HL-60 (cell line): ENCODE measurements at regions not wholly inside any gene's neighbourhood (a gene's known extent, or its start where the extent isn't known, plus 50 kb on each side); places are given as distances from the start of the nearest gene placed in this dataset.
A peak's percentile ranks its signal among the peaks of the same experiment; 100 is the strongest.

ENCODE experiments used
- DNase-seq, 2 experiments: peaks; one replicate each; pipeline ENCODE4 v3.0.0-alpha.2; 2010 to 2020; ENCODE audit warnings: low read depth in 1 of 2, low spot score in 1 of 2
- H3K27ac ChIP-seq: fragments of 250-450 bp; sonication (Bioruptor Pico); replicated peaks from 2 replicates; pipeline ENCODE4 v1.5.1; 2020; ENCODE audit warnings: mild to moderate bottlenecking, moderate library complexity
- H3K27me3 ChIP-seq: fragments of 250-450 bp; sonication (Bioruptor Pico); 2 replicates; pipeline ENCODE4 v1.5.1; 2021; ENCODE audit warnings: mild to moderate bottlenecking, moderate library complexity; ENCODE audit not compliant: insufficient read depth, poor library complexity, severe bottlenecking
- H3K4me3 ChIP-seq: replicated peaks from 2 replicates; pipeline ENCODE4 v1.5.1; 2011; ENCODE audit warnings: mild to moderate bottlenecking, control low read depth, low read length; ENCODE audit not compliant: insufficient read depth
- GABPA ChIP-seq: IDR thresholded peaks from 2 replicates; pipeline ENCODE4 v1.6.1; 2012; ENCODE audit warnings: low read depth
- POLR2AphosphoS5 ChIP-seq: IDR thresholded peaks from 2 replicates; pipeline ENCODE4 v1.6.1; 2012; ENCODE audit warnings: low read depth
- REST ChIP-seq: IDR thresholded peaks from 2 replicates; pipeline ENCODE4 v1.6.1; 2012; ENCODE audit warnings: low read depth; ENCODE audit not compliant: insufficient replicate concordance
- SPI1 ChIP-seq: IDR thresholded peaks from 2 replicates; pipeline ENCODE4 v1.6.1; 2012; ENCODE audit warnings: low read depth, mild to moderate bottlenecking, borderline replicate concordance
- TF ChIP-seq, protein P1 (sequence below): IDR thresholded peaks from one replicate; pipeline ENCODE4 v1.5.1; 2011; ENCODE audit warnings: low read length, control low read depth, inconsistent platforms; ENCODE audit not compliant: insufficient read depth

DNA sequence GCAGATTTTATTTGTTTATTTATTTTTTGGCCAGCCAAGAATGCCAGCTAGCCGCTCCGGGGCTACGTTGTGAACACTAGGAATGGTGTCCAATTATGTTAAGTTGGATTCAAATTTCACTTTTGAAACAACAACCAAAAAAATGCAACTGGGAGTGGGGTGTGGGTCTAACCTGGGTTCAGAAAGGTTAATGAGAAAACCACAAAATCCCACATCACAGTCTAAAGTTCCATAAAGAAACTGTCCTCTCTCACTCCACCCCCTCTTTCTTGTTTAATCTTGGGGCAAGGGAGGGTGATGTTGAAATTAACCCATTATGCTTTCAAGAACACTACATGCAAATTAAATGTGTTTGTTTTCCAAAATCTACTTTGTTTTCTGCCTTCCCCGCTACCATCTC lies 77.2 kb downstream of the LINC00237 start:
- DNase-seq, result no peak
- TF ChIP-seq SPI1 (no peak), REST (no peak), POLR2AphosphoS5 (no peak), GABPA (no peak)
- TF ChIP-seq, protein P1, sequence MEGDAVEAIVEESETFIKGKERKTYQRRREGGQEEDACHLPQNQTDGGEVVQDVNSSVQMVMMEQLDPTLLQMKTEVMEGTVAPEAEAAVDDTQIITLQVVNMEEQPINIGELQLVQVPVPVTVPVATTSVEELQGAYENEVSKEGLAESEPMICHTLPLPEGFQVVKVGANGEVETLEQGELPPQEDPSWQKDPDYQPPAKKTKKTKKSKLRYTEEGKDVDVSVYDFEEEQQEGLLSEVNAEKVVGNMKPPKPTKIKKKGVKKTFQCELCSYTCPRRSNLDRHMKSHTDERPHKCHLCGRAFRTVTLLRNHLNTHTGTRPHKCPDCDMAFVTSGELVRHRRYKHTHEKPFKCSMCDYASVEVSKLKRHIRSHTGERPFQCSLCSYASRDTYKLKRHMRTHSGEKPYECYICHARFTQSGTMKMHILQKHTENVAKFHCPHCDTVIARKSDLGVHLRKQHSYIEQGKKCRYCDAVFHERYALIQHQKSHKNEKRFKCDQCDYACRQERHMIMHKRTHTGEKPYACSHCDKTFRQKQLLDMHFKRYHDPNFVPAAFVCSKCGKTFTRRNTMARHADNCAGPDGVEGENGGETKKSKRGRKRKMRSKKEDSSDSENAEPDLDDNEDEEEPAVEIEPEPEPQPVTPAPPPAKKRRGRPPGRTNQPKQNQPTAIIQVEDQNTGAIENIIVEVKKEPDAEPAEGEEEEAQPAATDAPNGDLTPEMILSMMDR, result no peak
- H3K4me3 ChIP-seq, result no peak overlapping the region
- H3K27me3 ChIP-seq, result peaks cover 2% of the 10 kb centered on the region
- H3K27ac ChIP-seq, result no peak overlapping the region

GRCh38 chr20:21028436-21028835 lies 77.7 kb downstream of the LINC00237 start:
- peaks cover 2% of the 10 kb centered on the region for H3K27me3 ChIP-seq
- DNase-seq, result no peak
- H3K27ac ChIP-seq, result no peak overlapping the region
- H3K4me3 ChIP-seq, result no peak overlapping the region
- TF ChIP-seq SPI1 (no peak), GABPA (no peak), POLR2AphosphoS5 (no peak)
- TF ChIP-seq, protein P1, result no peak

DNA sequence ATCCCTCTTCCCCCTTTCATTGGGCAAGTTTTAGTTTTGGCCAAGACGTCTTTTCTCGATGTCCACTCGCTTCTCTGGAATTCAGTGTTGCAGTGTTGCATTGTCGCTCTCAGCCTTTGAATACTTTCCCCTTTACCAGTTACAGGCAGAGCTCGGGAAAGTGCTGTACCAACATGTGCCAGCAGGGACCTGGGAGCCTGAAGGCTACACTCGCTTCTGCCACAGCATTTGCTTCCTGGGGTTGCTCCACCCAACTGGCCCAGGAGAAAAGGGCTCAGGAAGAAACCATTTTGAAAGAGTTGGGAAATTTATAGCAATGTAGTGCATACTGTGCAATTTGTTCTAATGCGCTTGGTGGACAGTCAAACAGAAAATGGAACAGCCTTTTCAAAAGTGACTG lies 78.6 kb downstream of the LINC00237 start:
- no peak for TF ChIP-seq GABPA
- TF ChIP-seq, protein P1, result peak; percentile 14
- H3K27ac ChIP-seq, result no peak overlapping the region
- peak; percentile 10 to 46 for DNase-seq
- peaks cover 2% of the 10 kb centered on the region for H3K27me3 ChIP-seq
- H3K4me3 ChIP-seq, result no peak overlapping the region

DNA sequence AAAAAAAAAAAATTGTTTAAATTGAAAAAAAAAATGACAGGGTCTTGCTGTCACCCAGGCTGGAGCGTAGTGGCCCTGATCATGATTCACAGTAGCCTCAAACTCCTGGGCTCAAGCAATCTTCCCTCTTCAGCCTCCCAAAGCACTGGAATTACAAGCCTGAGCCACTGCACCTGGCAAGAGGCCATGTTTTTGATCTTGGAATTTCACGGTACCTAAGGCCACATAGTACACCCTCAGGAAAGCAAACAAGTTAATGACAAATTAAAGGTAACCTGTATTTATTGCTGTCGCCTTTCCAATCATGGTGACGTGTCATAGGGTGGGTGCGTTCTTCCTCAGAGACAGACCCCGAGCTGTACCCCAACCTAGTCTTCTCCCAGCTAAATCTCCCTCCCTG lies 79.2 kb downstream of the LINC00237 start:
- peaks cover 1% of the 10 kb centered on the region for H3K27me3 ChIP-seq
- no peak overlapping the region for H3K4me3 ChIP-seq
- DNase-seq, result no peak
- no peak overlapping the region for H3K27ac ChIP-seq
- TF ChIP-seq, protein P1, result no peak
- TF ChIP-seq SPI1 (no peak), POLR2AphosphoS5 (no peak), REST (no peak), GABPA (no peak)
